OCI-LY3 (cell line): ENCODE measurements at regions not wholly inside any gene's neighbourhood (a gene's known extent, or its start where the extent isn't known, plus 50 kb on each side); places are given as distances from the start of the nearest gene placed in this dataset.

ENCODE experiments used
- EZH2phosphoT487 ChIP-seq: fragments of 200-600 bp; shearing (Covaris generic); IDR thresholded peaks from 2 replicates; pipeline ENCODE4 v1.6.1; 2018; ENCODE audit warnings: antibody characterized with exemption, mixed run types, low read depth
- TF ChIP-seq, protein P1 (sequence below): fragments of 200-600, 300-600 bp; sonication (generic); IDR thresholded peaks from 2 replicates; pipeline ENCODE4 v1.5.1; 2014; ENCODE audit warnings: antibody characterized with exemption, low read length, low read depth

DNA sequence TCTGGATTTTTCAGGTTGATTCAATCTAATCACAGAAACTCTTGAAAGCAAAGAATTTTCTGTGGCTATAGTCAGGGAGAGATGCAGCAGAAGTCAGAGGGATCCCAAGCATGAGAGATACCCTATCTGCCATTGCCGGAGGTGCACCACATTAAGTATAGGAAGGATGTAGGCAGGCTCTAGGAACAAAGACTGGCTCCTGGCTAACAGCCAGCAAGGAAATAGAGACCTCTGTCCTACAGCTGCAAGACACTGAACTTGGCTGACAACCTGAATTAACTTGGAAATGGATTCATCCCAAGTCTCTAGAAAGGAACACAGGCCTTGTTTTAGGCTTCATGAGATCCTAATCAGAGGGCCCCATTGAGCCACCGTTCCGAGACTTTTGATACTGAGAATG lies 364.9 kb upstream of the FLRT2 start:
- TF ChIP-seq, protein P1, sequence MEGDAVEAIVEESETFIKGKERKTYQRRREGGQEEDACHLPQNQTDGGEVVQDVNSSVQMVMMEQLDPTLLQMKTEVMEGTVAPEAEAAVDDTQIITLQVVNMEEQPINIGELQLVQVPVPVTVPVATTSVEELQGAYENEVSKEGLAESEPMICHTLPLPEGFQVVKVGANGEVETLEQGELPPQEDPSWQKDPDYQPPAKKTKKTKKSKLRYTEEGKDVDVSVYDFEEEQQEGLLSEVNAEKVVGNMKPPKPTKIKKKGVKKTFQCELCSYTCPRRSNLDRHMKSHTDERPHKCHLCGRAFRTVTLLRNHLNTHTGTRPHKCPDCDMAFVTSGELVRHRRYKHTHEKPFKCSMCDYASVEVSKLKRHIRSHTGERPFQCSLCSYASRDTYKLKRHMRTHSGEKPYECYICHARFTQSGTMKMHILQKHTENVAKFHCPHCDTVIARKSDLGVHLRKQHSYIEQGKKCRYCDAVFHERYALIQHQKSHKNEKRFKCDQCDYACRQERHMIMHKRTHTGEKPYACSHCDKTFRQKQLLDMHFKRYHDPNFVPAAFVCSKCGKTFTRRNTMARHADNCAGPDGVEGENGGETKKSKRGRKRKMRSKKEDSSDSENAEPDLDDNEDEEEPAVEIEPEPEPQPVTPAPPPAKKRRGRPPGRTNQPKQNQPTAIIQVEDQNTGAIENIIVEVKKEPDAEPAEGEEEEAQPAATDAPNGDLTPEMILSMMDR = no peak
- no peak for TF ChIP-seq EZH2phosphoT487
